HG02840 (cell line): ENCODE measurements at regions not wholly inside any gene's neighbourhood (a gene's known extent, or its start where the extent isn't known, plus 50 kb on each side); places are given as distances from the start of the nearest gene placed in this dataset.

Source experiments
- ATAC-seq: cut with Tn5 transposase; IDR thresholded peaks from one replicate; pipeline ENCODE4 v1.9.1; 2021; ENCODE audit warnings: mild to moderate bottlenecking, moderate library complexity, moderate number of reproducible peaks; ENCODE audit not compliant: unreplicated experiment, low FRiP score

- no peak for ATAC-seq
Measured at GRCh38 chr22:17269607-17270261, 50.5 kb upstream of the ADA2 start.

- ATAC-seq = no peak
Measured at GRCh38 chr22:17269224-17269606, 50.0 kb upstream of the ADA2 start.
